ENCODE measurements at regions not wholly inside any gene's neighbourhood (a gene's known extent, or its start where the extent isn't known, plus 50 kb on each side); places are given as distances from the start of the nearest gene placed in this dataset.

- intact Hi-C loops (cut with DNase I): no loop called here
- TF ChIP-seq CTCF (IDR thresholded peaks at IDR 0.05) (no peak), POLR2A (IDR thresholded peaks at IDR 0.05) (no peak)
- Histone ChIP-seq H3K27me3 (no peaks in the 10 kb centered on the region), H3K4me1 (replicated peaks in 1 of 2) (no peaks in the 10 kb centered on the region), H3K4me3 (no peak overlapping the region), H3K9me3 (replicated peaks in 1 of 3) (no peaks in the 10 kb centered on the region), H3K36me3 (replicated peaks in 1 of 2) (no peaks in the 10 kb centered on the region), H3K27ac (no peak overlapping the region)
- DNase-seq: no peak
These were observed 150.9 kb upstream of the RASGEF1B start for GRCh38 chr4:81622474-81623184.

GRCh38 chr4:81622028-81622427 is 150.3 kb upstream of the RASGEF1B start:
- H3K27me3 ChIP-seq: no peaks in the 10 kb centered on the region
- H3K9me3 ChIP-seq (replicated peaks in 1 of 3): no peaks in the 10 kb centered on the region
- no peak for TF ChIP-seq CTCF (IDR thresholded peaks at IDR 0.05)
- no peak for TF ChIP-seq POLR2A (IDR thresholded peaks at IDR 0.05)
- no peak overlapping the region for H3K4me3 ChIP-seq
- H3K27ac ChIP-seq: no peak overlapping the region
- no peaks in the 10 kb centered on the region for H3K36me3 ChIP-seq (replicated peaks in 1 of 2)
- H3K4me1 ChIP-seq (replicated peaks in 1 of 2): no peaks in the 10 kb centered on the region
- no peak for DNase-seq
- WGBS, 4 donors: 50 to 59% (median 53%) methylated on average over 3 of the region's 3 CpGs
- intact Hi-C loops (cut with DNase I): no loop called here

- Histone ChIP-seq H3K27me3 (no peaks in the 10 kb centered on the region), H3K27ac (no peak overlapping the region), H3K4me1 (replicated peaks in 1 of 2) (no peaks in the 10 kb centered on the region), H3K9me3 (replicated peaks in 1 of 3) (no peaks in the 10 kb centered on the region), H3K4me3 (no peak overlapping the region), H3K36me3 (replicated peaks in 1 of 2) (no peaks in the 10 kb centered on the region)
- TF ChIP-seq POLR2A (IDR thresholded peaks at IDR 0.05): no peak
- TF ChIP-seq CTCF (IDR thresholded peaks at IDR 0.05): no peak
- DNase-seq: no peak
- intact Hi-C loops (cut with DNase I): no loop called here
- 48 to 50% (median 50%) methylated on average over 2 of the region's 2 CpGs for WGBS, 4 donors
These were observed 149.8 kb upstream of the RASGEF1B start for GRCh38 chr4:81621490-81621889.

GRCh38 chr4:81620442-81620841 is 148.7 kb upstream of the RASGEF1B start:
- intact Hi-C loops (cut with DNase I): no loop called here
- H3K4me3 ChIP-seq: no peak overlapping the region
- no peaks in the 10 kb centered on the region for H3K27me3 ChIP-seq
- TF ChIP-seq POLR2A (IDR thresholded peaks at IDR 0.05) (no peak), CTCF (IDR thresholded peaks at IDR 0.05) (no peak)
- WGBS, 4 donors: 61 to 72% (median 61%) methylated on average over 1 of the region's 1 CpG
- H3K4me1 ChIP-seq (replicated peaks in 1 of 2): no peaks in the 10 kb centered on the region
- no peak overlapping the region for H3K27ac ChIP-seq
- no peak for DNase-seq
- no peaks in the 10 kb centered on the region for H3K9me3 ChIP-seq (replicated peaks in 1 of 3)
- H3K36me3 ChIP-seq (replicated peaks in 1 of 2): no peaks in the 10 kb centered on the region
